ENCODE measurements at regions not wholly inside any gene's neighbourhood (a gene's known extent, or its start where the extent isn't known, plus 50 kb on each side); places are given as distances from the start of the nearest gene placed in this dataset.
A peak's percentile ranks its signal among the peaks of the same experiment; 100 is the strongest.

- Histone ChIP-seq H3K4me1 (ENCODE audit: insufficient read depth) (peaks cover 13% of the 10 kb centered on the region), H2AFZ (no peak overlapping the region), H3K4me2 (ENCODE audit: unreplicated experiment) (no peak overlapping the region), H3K27me3 (replicated peaks; ENCODE audit: insufficient read depth) (no peaks in the 10 kb centered on the region), H3K9me3 (ENCODE audit: low read depth) (no peaks in the 10 kb centered on the region), H3K9ac (no peak overlapping the region), H3F3A (ENCODE audit: insufficient read depth) (peaks cover 13% of the 10 kb centered on the region; the same call in 1 of the 2 replicates), H4K20me1 (ENCODE audit: insufficient read depth) (no peaks in the 10 kb centered on the region), H3K36me3 (ENCODE audit: low read depth) (no peaks in the 10 kb centered on the region), H3K79me2 (ENCODE audit: insufficient read depth) (no peaks in the 10 kb centered on the region), H3K9me2 (ENCODE audit: insufficient read depth) (no peaks in the 10 kb centered on the region), H3K4me3 (no peak overlapping the region), H3K27ac (no peak overlapping the region)
- in situ Hi-C loops (cut with MboI), result no loop called here
- 80 to 87% methylated on average over 3 of the region's 3 CpGs for WGBS, 2 experiments (ENCODE audit: low coverage in 1 of 2, low lambda C conversion rate in 2 of 2, missing lambda C conversion rate in 2 of 2)
- TF ChIP-seq EZH2phosphoT487 (IDR thresholded peaks at IDR 0.05; ENCODE audit: insufficient read depth, low read depth), result no peak
- TF ChIP-seq EZH2 (IDR thresholded peaks at IDR 0.05; ENCODE audit: insufficient read depth, poor library complexity, severe bottlenecking), result no peak
- DNase-seq, result no peak
These were observed 170.3 kb downstream of the FOXL1 start for GRCh38 chr16:86748652-86749051.

GRCh38 chr16:86751076-86752030 is 173.0 kb downstream of the FOXL1 start:
- Histone ChIP-seq H3K4me1 (ENCODE audit: insufficient read depth) (peaks cover 13% of the 10 kb centered on the region), H3K4me2 (ENCODE audit: unreplicated experiment) (peak overlapping the region; percentile 65), H3K9me3 (ENCODE audit: low read depth) (no peaks in the 10 kb centered on the region), H3K9me2 (ENCODE audit: insufficient read depth) (no peaks in the 10 kb centered on the region), H3K9ac (0 out of 2 replicates have a peak overlapping the region, but pooled peaks have one; percentile 19), H3F3A (ENCODE audit: insufficient read depth) (peaks cover 13% of the 10 kb centered on the region; the same call in 1 of the 2 replicates), H3K79me2 (ENCODE audit: insufficient read depth) (no peaks in the 10 kb centered on the region), H3K36me3 (ENCODE audit: low read depth) (no peaks in the 10 kb centered on the region), H3K27me3 (replicated peaks; ENCODE audit: insufficient read depth) (no peaks in the 10 kb centered on the region), H4K20me1 (ENCODE audit: insufficient read depth) (no peaks in the 10 kb centered on the region), H2AFZ (peak overlapping the region; percentile 39), H3K27ac (peak overlapping the region; percentile 52), H3K4me3 (no peak overlapping the region)
- 52 to 54% methylated on average over 12 of the region's 12 CpGs for WGBS, 2 experiments (ENCODE audit: low coverage in 1 of 2, low lambda C conversion rate in 2 of 2, missing lambda C conversion rate in 2 of 2)
- DNase-seq, result peak; percentile 87
- TF ChIP-seq EZH2phosphoT487 (IDR thresholded peaks at IDR 0.05; ENCODE audit: insufficient read depth, low read depth), result no peak
- TF ChIP-seq EZH2 (IDR thresholded peaks at IDR 0.05; ENCODE audit: insufficient read depth, poor library complexity, severe bottlenecking), result no peak
- in situ Hi-C loops (cut with MboI), result loop anchor here (10.0 kb wide), 1 partner anchor 167 kb away; no protein-coding TSS in a partner anchor

GRCh38 chr16:86752582-86753175 is 174.3 kb downstream of the FOXL1 start:
- Histone ChIP-seq H3K36me3 (ENCODE audit: low read depth) (no peaks in the 10 kb centered on the region), H4K20me1 (ENCODE audit: insufficient read depth) (no peaks in the 10 kb centered on the region), H3K27ac (no peak overlapping the region), H3K9ac (no peak overlapping the region), H3K4me1 (ENCODE audit: insufficient read depth) (peaks cover 13% of the 10 kb centered on the region), H3K4me2 (ENCODE audit: unreplicated experiment) (no peak overlapping the region), H3F3A (ENCODE audit: insufficient read depth) (peaks cover 13% of the 10 kb centered on the region; the same call in 1 of the 2 replicates), H2AFZ (no peak overlapping the region), H3K27me3 (replicated peaks; ENCODE audit: insufficient read depth) (no peaks in the 10 kb centered on the region), H3K9me2 (ENCODE audit: insufficient read depth) (no peaks in the 10 kb centered on the region), H3K4me3 (no peak overlapping the region), H3K79me2 (ENCODE audit: insufficient read depth) (no peaks in the 10 kb centered on the region), H3K9me3 (ENCODE audit: low read depth) (no peaks in the 10 kb centered on the region)
- DNase-seq, result no peak
- TF ChIP-seq EZH2 (IDR thresholded peaks at IDR 0.05; ENCODE audit: insufficient read depth, poor library complexity, severe bottlenecking), result no peak
- no peak for TF ChIP-seq EZH2phosphoT487 (IDR thresholded peaks at IDR 0.05; ENCODE audit: insufficient read depth, low read depth)
- 94 to 97% methylated on average over 24 to 25 of the region's 25 CpGs for WGBS, 2 experiments (ENCODE audit: low coverage in 1 of 2, low lambda C conversion rate in 2 of 2, missing lambda C conversion rate in 2 of 2)
- in situ Hi-C loops (cut with MboI), result loop anchor here (10.0 kb wide), 1 partner anchor 168 kb away; no protein-coding TSS in a partner anchor

GRCh38 chr16:86753399-86753798 is 175.1 kb downstream of the FOXL1 start:
- Histone ChIP-seq H3F3A (ENCODE audit: insufficient read depth) (peaks cover 13% of the 10 kb centered on the region; the same call in 1 of the 2 replicates), H3K9ac (no peak overlapping the region), H3K9me3 (ENCODE audit: low read depth) (no peaks in the 10 kb centered on the region), H2AFZ (no peak overlapping the region), H3K36me3 (ENCODE audit: low read depth) (no peaks in the 10 kb centered on the region), H3K4me1 (ENCODE audit: insufficient read depth) (peaks cover 13% of the 10 kb centered on the region), H3K79me2 (ENCODE audit: insufficient read depth) (no peaks in the 10 kb centered on the region), H3K27ac (no peak overlapping the region), H4K20me1 (ENCODE audit: insufficient read depth) (no peaks in the 10 kb centered on the region), H3K4me2 (ENCODE audit: unreplicated experiment) (no peak overlapping the region), H3K4me3 (no peak overlapping the region), H3K9me2 (ENCODE audit: insufficient read depth) (no peaks in the 10 kb centered on the region), H3K27me3 (replicated peaks; ENCODE audit: insufficient read depth) (no peaks in the 10 kb centered on the region)
- no peak for DNase-seq
- in situ Hi-C loops (cut with MboI), result loop anchor here (10.0 kb wide), 1 partner anchor 169 kb away; no protein-coding TSS in a partner anchor
- WGBS, 2 experiments (ENCODE audit: low coverage in 1 of 2, low lambda C conversion rate in 2 of 2, missing lambda C conversion rate in 2 of 2), result 89 to 90% methylated on average over 15 of the region's 15 CpGs
- no peak for TF ChIP-seq EZH2phosphoT487 (IDR thresholded peaks at IDR 0.05; ENCODE audit: insufficient read depth, low read depth)
- no peak for TF ChIP-seq EZH2 (IDR thresholded peaks at IDR 0.05; ENCODE audit: insufficient read depth, poor library complexity, severe bottlenecking)

Data from GM23248 (cell line).